ENCODE measurements at regions not wholly inside any gene's neighbourhood (a gene's known extent, or its start where the extent isn't known, plus 50 kb on each side); places are given as distances from the start of the nearest gene placed in this dataset.

GRCh38 chr14:51564460-51564859, 87.2 kb upstream of the FRMD6 start:
- TF ChIP-seq, protein P1, sequence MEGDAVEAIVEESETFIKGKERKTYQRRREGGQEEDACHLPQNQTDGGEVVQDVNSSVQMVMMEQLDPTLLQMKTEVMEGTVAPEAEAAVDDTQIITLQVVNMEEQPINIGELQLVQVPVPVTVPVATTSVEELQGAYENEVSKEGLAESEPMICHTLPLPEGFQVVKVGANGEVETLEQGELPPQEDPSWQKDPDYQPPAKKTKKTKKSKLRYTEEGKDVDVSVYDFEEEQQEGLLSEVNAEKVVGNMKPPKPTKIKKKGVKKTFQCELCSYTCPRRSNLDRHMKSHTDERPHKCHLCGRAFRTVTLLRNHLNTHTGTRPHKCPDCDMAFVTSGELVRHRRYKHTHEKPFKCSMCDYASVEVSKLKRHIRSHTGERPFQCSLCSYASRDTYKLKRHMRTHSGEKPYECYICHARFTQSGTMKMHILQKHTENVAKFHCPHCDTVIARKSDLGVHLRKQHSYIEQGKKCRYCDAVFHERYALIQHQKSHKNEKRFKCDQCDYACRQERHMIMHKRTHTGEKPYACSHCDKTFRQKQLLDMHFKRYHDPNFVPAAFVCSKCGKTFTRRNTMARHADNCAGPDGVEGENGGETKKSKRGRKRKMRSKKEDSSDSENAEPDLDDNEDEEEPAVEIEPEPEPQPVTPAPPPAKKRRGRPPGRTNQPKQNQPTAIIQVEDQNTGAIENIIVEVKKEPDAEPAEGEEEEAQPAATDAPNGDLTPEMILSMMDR (IDR thresholded peaks at IDR 0.05) = no peak
- FAIRE-seq (no peak), ATAC-seq (no peak), DNase-seq (no peak)
- no peaks in the 10 kb centered on the region for H3K36me3 ChIP-seq
- H3K4me1 ChIP-seq = no peaks in the 10 kb centered on the region
- H3K4me3 ChIP-seq = no peak overlapping the region
- WGBS, 2 donors = 73 to 74% methylated on average over 5 of the region's 5 CpGs
- no peaks in the 10 kb centered on the region for H3K27me3 ChIP-seq
- H3K27ac ChIP-seq = no peak overlapping the region
- intact Hi-C loops (cut with DNase I) = no loop called here
- no peaks in the 10 kb centered on the region for H3K9me3 ChIP-seq

- Histone ChIP-seq H3K27ac (no peak overlapping the region), H3K9me3 (no peaks in the 10 kb centered on the region), H3K27me3 (no peaks in the 10 kb centered on the region), H3K36me3 (no peaks in the 10 kb centered on the region), H3K4me1 (no peaks in the 10 kb centered on the region), H3K4me3 (no peak overlapping the region)
- TF ChIP-seq, protein P1 (IDR thresholded peaks at IDR 0.05) = no peak
- FAIRE-seq = no peak
- no peak for DNase-seq
- intact Hi-C loops (cut with DNase I) = no loop called here
- ATAC-seq = no peak
- WGBS, 2 donors = 49 to 68% methylated on average over 6 of the region's 6 CpGs
Measured at GRCh38 chr14:51564986-51565604, 86.6 kb upstream of the FRMD6 start.

GRCh38 chr14:51566831-51567582, 84.7 kb upstream of the FRMD6 start:
- Histone ChIP-seq H3K4me3 (no peak overlapping the region), H3K27me3 (no peaks in the 10 kb centered on the region), H3K36me3 (no peaks in the 10 kb centered on the region), H3K27ac (no peak overlapping the region), H3K9me3 (no peaks in the 10 kb centered on the region), H3K4me1 (no peaks in the 10 kb centered on the region)
- DNase-seq (no peak), FAIRE-seq (no peak), ATAC-seq (no peak)
- TF ChIP-seq, protein P1 (IDR thresholded peaks at IDR 0.05) = no peak
- intact Hi-C loops (cut with DNase I) = no loop called here
- WGBS, 2 donors = 56 to 63% methylated on average over 6 of the region's 6 CpGs

DNA sequence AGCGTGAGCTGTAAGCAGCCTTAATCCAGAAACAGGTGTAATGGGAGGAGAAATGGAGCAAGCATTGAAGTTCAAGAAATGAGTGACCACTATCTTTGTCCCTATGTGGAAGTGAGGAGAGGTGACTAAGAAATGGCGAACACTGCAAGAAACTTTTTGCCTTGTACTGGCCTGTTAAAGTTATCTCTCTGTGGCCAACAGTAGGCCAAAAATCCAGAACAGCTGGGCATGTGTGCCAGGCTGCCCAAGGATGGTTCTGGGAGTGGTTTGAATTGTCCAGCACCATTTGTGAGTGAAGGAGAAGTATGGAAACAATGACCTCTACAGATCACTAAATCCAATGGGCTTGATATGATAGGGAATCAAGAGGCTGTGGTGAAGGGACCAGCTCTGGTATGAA, 83.3 kb upstream of the FRMD6 start:
- Histone ChIP-seq H3K27me3 (no peaks in the 10 kb centered on the region), H3K36me3 (no peaks in the 10 kb centered on the region), H3K9me3 (no peaks in the 10 kb centered on the region), H3K27ac (no peak overlapping the region), H3K4me1 (no peaks in the 10 kb centered on the region), H3K4me3 (no peak overlapping the region)
- ATAC-seq (no peak), FAIRE-seq (no peak), DNase-seq (no peak)
- TF ChIP-seq, protein P1 (IDR thresholded peaks at IDR 0.05) = no peak
- intact Hi-C loops (cut with DNase I) = no loop called here
- 89 to 92% methylated on average over 2 of the region's 2 CpGs for WGBS, 2 donors

- no peaks in the 10 kb centered on the region for H3K36me3 ChIP-seq
- DNase-seq (no peak), ATAC-seq (no peak), FAIRE-seq (no peak)
- no peak overlapping the region for H3K4me3 ChIP-seq
- intact Hi-C loops (cut with DNase I) = no loop called here
- no peaks in the 10 kb centered on the region for H3K9me3 ChIP-seq
- TF ChIP-seq, protein P1 (IDR thresholded peaks at IDR 0.05) = no peak
- no peaks in the 10 kb centered on the region for H3K27me3 ChIP-seq
- no peaks in the 10 kb centered on the region for H3K4me1 ChIP-seq
- 59 to 71% methylated on average over 6 of the region's 6 CpGs for WGBS, 2 donors
- H3K27ac ChIP-seq = no peak overlapping the region
Measured at GRCh38 chr14:51573607-51574006, 78.1 kb upstream of the FRMD6 start.
